Heart left ventricle (tissue), 13 donors: ENCODE measurements at regions not wholly inside any gene's neighbourhood (a gene's known extent, or its start where the extent isn't known, plus 50 kb on each side); places are given as distances from the start of the nearest gene placed in this dataset.

Experiments used
- CTCF ChIP-seq, 12 donors: fragments of 200-600 bp; sonication (generic) in 4 of 12; IDR thresholded peaks; one replicate each; pipeline versions ENCODE4 v1.5.0 to v1.8.0; 2018 to 2022; ENCODE audit warnings: antibody characterized with exemption in 12 of 12, mild to moderate bottlenecking in 5 of 12
- POLR2A ChIP-seq, 2 donors: fragments of 450-650 bp; IDR thresholded peaks; one replicate each; pipeline ENCODE4 v1.6.1; 2017; ENCODE audit warnings: antibody characterized with exemption in 2 of 2, mild to moderate bottlenecking in 2 of 2, moderate library complexity in 2 of 2
- donor health status: ischemic (EF 13 %, LVEDD 7.1; RV severe dilation, severe dysfunction).
- donor health status: DM: no; HTN: yes; CAD: no.
- donor health status: DM: no; HTN: no; CAD: no.
- donor health status: ischemic (EF 25% LVEDD 6.9; RV normal size, moderate dysfunction).
- donor health status: ischemic (EF 25% LVEDD 5.7; RV mildly dilated, moderate dysfunction).
- donor health status: ischemic (EF 35%, LVEDD 5.7; RV mildly dilated, moderate dysfunction).
- donor health status: nonischemic (EF 11% LVEDD 7.7; RV severe dilation, severe dysfunction).
- donor health status: DM: yes; HTN: yes; CAD: no.
- donor health status: PGD.
- donor health status: ischemic (EF 29% LVEDD 5.4; RV normal size, mild dysfunction).
- donor health status: nonischemic (EF 23%, LVEDD 6.1; RV moderate dilation, normal function).

- TF ChIP-seq CTCF (IDR thresholded peaks at IDR 0.05) (no peak), POLR2A (IDR thresholded peaks at IDR 0.05) (no peak)
Measured at GRCh38 chr9:79201636-79202035, 370.1 kb upstream of the TLE4 start.
